MM.1S (cell line): ENCODE measurements at regions not wholly inside any gene's neighbourhood (a gene's known extent, or its start where the extent isn't known, plus 50 kb on each side); places are given as distances from the start of the nearest gene placed in this dataset.
A peak's percentile ranks its signal among the peaks of the same experiment; 100 is the strongest.

Source experiments
- EZH2 ChIP-seq: fragments of 300-600 bp; sonication (generic); optimal IDR thresholded peaks from 2 replicates; pipeline ENCODE3; 2017; ENCODE audit warnings: low read depth, mild to moderate bottlenecking, antibody characterized with exemption, low read length, mixed read lengths
- EZH2phosphoT487 ChIP-seq: fragments of 300-600 bp; sonication (generic); IDR thresholded peaks from 2 replicates; pipeline ENCODE4 v1.6.1; 2018; ENCODE audit warnings: antibody characterized with exemption, low read length
- TF ChIP-seq, protein P1 (sequence below): fragments of 300-600 bp; sonication (generic); IDR thresholded peaks from 2 replicates; pipeline ENCODE4 v1.5.1; 2016; ENCODE audit warnings: antibody characterized with exemption, low read length, mixed read lengths

DNA sequence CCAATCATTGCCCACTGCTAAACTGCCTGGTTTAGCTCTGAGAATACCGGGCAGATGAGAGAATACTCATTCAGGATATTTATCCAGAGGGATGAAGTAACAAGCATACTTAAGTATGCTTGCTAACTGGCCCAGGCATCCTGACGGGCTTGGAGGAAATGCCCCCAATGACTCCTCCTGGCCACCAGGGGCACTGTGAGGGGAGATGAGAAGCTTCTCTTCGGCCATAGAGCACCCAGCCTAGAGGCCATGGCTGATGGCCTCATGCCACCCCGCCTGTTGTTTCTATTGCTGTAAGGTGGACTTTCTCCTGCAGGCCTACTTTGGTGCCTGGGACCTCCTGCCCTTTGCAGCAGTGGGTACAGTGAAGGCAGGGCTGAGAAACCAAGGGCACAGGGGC is 134.5 kb upstream of the FSTL4 start:
- TF ChIP-seq, protein P1, sequence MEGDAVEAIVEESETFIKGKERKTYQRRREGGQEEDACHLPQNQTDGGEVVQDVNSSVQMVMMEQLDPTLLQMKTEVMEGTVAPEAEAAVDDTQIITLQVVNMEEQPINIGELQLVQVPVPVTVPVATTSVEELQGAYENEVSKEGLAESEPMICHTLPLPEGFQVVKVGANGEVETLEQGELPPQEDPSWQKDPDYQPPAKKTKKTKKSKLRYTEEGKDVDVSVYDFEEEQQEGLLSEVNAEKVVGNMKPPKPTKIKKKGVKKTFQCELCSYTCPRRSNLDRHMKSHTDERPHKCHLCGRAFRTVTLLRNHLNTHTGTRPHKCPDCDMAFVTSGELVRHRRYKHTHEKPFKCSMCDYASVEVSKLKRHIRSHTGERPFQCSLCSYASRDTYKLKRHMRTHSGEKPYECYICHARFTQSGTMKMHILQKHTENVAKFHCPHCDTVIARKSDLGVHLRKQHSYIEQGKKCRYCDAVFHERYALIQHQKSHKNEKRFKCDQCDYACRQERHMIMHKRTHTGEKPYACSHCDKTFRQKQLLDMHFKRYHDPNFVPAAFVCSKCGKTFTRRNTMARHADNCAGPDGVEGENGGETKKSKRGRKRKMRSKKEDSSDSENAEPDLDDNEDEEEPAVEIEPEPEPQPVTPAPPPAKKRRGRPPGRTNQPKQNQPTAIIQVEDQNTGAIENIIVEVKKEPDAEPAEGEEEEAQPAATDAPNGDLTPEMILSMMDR, result peak; percentile 27
- TF ChIP-seq EZH2 (no peak), EZH2phosphoT487 (no peak)
